GM23338 (cell line): ENCODE measurements at regions not wholly inside any gene's neighbourhood (a gene's known extent, or its start where the extent isn't known, plus 50 kb on each side); places are given as distances from the start of the nearest gene placed in this dataset.

Experiments
- CTCF ChIP-seq, 2 experiments: fragments of 200-600 bp in 1 of 2; sonication (generic) in 1 of 2; conservative IDR thresholded peaks; 2 replicates each; pipeline versions ENCODE4 v1.5.1 to v1.6.1; 2016 to 2017; ENCODE audit warnings: antibody characterized with exemption in 2 of 2, low read depth in 2 of 2, mild to moderate bottlenecking in 2 of 2, moderate library complexity in 1 of 2
- JUNB ChIP-seq: IDR thresholded peaks from one replicate; pipeline ENCODE4 v1.6.1; 2016; ENCODE audit warnings: antibody characterized with exemption; ENCODE audit not compliant: unreplicated experiment
- POLR2AphosphoS5 ChIP-seq: IDR thresholded peaks from 2 replicates; pipeline ENCODE4 v1.6.1; 2016; ENCODE audit warnings: antibody characterized with exemption, low read depth
- REST ChIP-seq: IDR thresholded peaks from one replicate; pipeline ENCODE4 v1.6.1; 2018; ENCODE audit warnings: antibody characterized with exemption; ENCODE audit not compliant: unreplicated experiment

- TF ChIP-seq REST (no peak), CTCF (conservative IDR thresholded peaks at IDR 0.05; ENCODE audit: low read depth in 2 of 2) (no peak), JUNB (no peak), POLR2AphosphoS5 (no peak)
These were observed 255.0 kb upstream of the PITX2 start for GRCh38 chr4:110877778-110878370.
